ENCODE measurements at regions not wholly inside any gene's neighbourhood (a gene's known extent, or its start where the extent isn't known, plus 50 kb on each side); places are given as distances from the start of the nearest gene placed in this dataset.

DNA sequence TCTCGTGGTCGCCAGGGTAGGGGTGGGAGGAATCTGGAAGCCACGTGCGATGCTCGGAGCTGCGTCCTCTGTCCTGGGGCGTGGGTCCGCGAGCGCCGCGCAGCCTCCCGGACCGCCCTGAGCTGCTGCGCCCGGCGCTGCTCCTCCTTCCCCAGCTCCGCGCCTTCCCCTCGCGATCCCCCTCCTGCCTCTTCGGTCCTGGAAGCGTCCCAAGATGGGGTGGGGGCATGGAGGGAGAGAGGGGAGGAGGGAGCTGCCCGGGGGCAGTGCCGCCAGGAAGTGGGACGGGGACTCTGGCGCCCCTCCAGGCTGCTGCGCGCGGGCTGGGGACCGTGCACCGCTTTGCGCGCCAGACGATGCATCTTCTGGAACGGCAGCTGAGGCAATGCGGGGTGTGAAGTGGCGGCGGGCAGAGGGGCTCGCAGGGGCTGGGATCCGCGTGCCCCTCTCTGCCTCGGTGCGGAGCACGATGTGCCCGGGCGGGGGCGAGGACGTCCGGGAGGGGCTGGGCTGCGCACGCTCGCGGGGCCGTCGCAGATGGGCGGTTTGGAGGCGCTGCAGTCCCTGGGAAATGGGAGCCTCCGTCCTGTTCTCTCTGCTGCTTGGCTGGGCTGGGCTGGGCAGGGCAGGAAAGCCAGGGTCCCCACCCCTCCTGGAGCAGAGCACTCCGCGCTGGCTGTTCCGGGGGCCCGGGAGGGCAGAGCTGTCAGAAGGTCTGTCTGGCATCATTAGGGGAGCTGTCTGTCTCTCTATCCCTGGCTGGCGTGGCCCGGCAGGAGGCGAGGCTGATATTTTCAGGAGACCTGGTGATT lies 388.0 kb downstream of the SEC14L1 start (continued):
- TF ChIP-seq ZNF547 (CRISPR knock-in tag; IDR thresholded peaks at IDR 0.05) (no peak), ZKSCAN5 (CRISPR knock-in tag; IDR thresholded peaks at IDR 0.05) (no peak), KDM2A (CRISPR knock-in tag; IDR thresholded peaks at IDR 0.05; ENCODE audit: borderline replicate concordance, low read depth) (peak; percentile 55; the same call in 1 of the 2 replicates), ZNF878 (CRISPR knock-in tag; IDR thresholded peaks at IDR 0.05) (no peak), ZNF136 (CRISPR knock-in tag; IDR thresholded peaks at IDR 0.05; ENCODE audit: low read depth) (no peak), HIVEP1 (CRISPR knock-in tag; IDR thresholded peaks at IDR 0.05) (peak; percentile 19; the same call in 1 of the 2 replicates), AGO2 (optimal IDR thresholded peaks at IDR 0.05; ENCODE audit: low read depth, low read length) (no peak), MTF2 (CRISPR knock-in tag; IDR thresholded peaks at IDR 0.05; ENCODE audit: borderline replicate concordance) (peak; percentile 91), AGO1 (IDR thresholded peaks at IDR 0.05; ENCODE audit: low read depth, low read length, poor library complexity, severe bottlenecking) (peak; percentile 55), SYNCRIP (IDR thresholded peaks at IDR 0.05; ENCODE audit: insufficient read depth, low read depth, low read length) (no peak), ZNF124 (CRISPR knock-in tag; IDR thresholded peaks at IDR 0.05) (no peak), ATF7-NPFF (CRISPR knock-in tag; IDR thresholded peaks at IDR 0.05; ENCODE audit: low read depth) (peak; percentile 47; the same call in 1 of the 2 replicates), ZNF724P (CRISPR knock-in tag; IDR thresholded peaks at IDR 0.05; ENCODE audit: borderline replicate concordance) (peak; percentile 36; the same call in 1 of the 2 replicates), ZNF761 (CRISPR knock-in tag; conservative IDR thresholded peaks at IDR 0.05) (no peak), NFE2L1 (CRISPR knock-in tag; IDR thresholded peaks at IDR 0.05; ENCODE audit: borderline replicate concordance) (no peak), ZNF20 (CRISPR knock-in tag; IDR thresholded peaks at IDR 0.05) (no peak), ZNF296 (CRISPR knock-in tag; conservative IDR thresholded peaks at IDR 0.05) (no peak), SOX6 (IDR thresholded peaks at IDR 0.05) (no peak), SOX6 (CRISPR knock-in tag; IDR thresholded peaks at IDR 0.05) (no peak)
- TF ChIP-seq, protein P1, sequence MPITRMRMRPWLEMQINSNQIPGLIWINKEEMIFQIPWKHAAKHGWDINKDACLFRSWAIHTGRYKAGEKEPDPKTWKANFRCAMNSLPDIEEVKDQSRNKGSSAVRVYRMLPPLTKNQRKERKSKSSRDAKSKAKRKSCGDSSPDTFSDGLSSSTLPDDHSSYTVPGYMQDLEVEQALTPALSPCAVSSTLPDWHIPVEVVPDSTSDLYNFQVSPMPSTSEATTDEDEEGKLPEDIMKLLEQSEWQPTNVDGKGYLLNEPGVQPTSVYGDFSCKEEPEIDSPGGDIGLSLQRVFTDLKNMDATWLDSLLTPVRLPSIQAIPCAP (CRISPR knock-in tag; IDR thresholded peaks at IDR 0.05; ENCODE audit: low read depth): no peak
- TF ChIP-seq, protein P2, sequence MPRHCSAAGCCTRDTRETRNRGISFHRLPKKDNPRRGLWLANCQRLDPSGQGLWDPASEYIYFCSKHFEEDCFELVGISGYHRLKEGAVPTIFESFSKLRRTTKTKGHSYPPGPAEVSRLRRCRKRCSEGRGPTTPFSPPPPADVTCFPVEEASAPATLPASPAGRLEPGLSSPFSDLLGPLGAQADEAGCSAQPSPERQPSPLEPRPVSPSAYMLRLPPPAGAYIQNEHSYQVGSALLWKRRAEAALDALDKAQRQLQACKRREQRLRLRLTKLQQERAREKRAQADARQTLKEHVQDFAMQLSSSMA (CRISPR knock-in tag; IDR thresholded peaks at IDR 0.05): no peak
- TF ChIP-seq, protein P3, sequence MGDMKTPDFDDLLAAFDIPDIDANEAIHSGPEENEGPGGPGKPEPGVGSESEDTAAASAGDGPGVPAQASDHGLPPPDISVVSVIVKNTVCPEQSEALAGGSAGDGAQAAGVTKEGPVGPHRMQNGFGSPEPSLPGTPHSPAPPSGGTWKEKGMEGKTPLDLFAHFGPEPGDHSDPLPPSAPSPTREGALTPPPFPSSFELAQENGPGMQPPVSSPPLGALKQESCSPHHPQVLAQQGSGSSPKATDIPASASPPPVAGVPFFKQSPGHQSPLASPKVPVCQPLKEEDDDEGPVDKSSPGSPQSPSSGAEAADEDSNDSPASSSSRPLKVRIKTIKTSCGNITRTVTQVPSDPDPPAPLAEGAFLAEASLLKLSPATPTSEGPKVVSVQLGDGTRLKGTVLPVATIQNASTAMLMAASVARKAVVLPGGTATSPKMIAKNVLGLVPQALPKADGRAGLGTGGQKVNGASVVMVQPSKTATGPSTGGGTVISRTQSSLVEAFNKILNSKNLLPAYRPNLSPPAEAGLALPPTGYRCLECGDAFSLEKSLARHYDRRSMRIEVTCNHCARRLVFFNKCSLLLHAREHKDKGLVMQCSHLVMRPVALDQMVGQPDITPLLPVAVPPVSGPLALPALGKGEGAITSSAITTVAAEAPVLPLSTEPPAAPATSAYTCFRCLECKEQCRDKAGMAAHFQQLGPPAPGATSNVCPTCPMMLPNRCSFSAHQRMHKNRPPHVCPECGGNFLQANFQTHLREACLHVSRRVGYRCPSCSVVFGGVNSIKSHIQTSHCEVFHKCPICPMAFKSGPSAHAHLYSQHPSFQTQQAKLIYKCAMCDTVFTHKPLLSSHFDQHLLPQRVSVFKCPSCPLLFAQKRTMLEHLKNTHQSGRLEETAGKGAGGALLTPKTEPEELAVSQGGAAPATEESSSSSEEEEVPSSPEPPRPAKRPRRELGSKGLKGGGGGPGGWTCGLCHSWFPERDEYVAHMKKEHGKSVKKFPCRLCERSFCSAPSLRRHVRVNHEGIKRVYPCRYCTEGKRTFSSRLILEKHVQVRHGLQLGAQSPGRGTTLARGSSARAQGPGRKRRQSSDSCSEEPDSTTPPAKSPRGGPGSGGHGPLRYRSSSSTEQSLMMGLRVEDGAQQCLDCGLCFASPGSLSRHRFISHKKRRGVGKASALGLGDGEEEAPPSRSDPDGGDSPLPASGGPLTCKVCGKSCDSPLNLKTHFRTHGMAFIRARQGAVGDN (CRISPR knock-in tag; IDR thresholded peaks at IDR 0.05): peak; percentile 73
- TF ChIP-seq, protein P4, sequence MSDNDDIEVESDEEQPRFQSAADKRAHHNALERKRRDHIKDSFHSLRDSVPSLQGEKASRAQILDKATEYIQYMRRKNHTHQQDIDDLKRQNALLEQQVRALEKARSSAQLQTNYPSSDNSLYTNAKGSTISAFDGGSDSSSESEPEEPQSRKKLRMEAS (IDR thresholded peaks at IDR 0.05): peak; percentile 59

Measured in HepG2 (cell line).